Tibial artery (tissue), 4 donors: ENCODE measurements at regions not wholly inside any gene's neighbourhood (a gene's known extent, or its start where the extent isn't known, plus 50 kb on each side); places are given as distances from the start of the nearest gene placed in this dataset.

Experiments used
- DNase-seq, 2 donors: peaks; one replicate each; pipeline ENCODE4 v3.0.0-alpha.2; 2019
- H3K27ac ChIP-seq, 2 donors: fragments of 200-600 bp; sonication (generic) in 1 of 2; 1 replicate in 1 of 2; 2 replicates in 1 of 2; pipeline ENCODE4 v1.5.1; 2018 to 2019; ENCODE audit warnings: mild to moderate bottlenecking in 1 of 2
- H3K27me3 ChIP-seq, 2 donors: fragments of 200-600 bp; sonication (generic) in 1 of 2; one replicate each; pipeline versions ENCODE4 v1.5.1 to v1.6.0; 2016 to 2019
- H3K36me3 ChIP-seq, 3 donors: fragments of 200-600 bp; sonication (generic) in 2 of 3; one replicate each; pipeline ENCODE4 v1.5.1; 2016 to 2019; ENCODE audit warnings: mild to moderate bottlenecking in 2 of 3
- H3K4me1 ChIP-seq, 4 donors: fragments of 200-600 bp; sonication (generic) in 2 of 4; 1 replicate in 3 of 4; 2 replicates in 1 of 4; pipeline ENCODE4 v1.5.1; 2016 to 2019
- H3K4me3 ChIP-seq, 2 donors: fragments of 200-600 bp; sonication (generic) in 1 of 2; 1 replicate in 1 of 2; 2 replicates in 1 of 2; pipeline ENCODE4 v1.5.1; 2018 to 2019; ENCODE audit warnings: mild to moderate bottlenecking in 2 of 2
- H3K9me3 ChIP-seq, 3 donors: fragments of 200-600 bp; sonication (generic) in 1 of 3; one replicate each; pipeline ENCODE4 v1.5.1; 2016 to 2019
- CTCF ChIP-seq, 2 experiments: fragments of 200-600 bp in 1 of 2; fragments of 450-650 bp in 1 of 2; IDR thresholded peaks; one replicate each; pipeline ENCODE4 v1.5.1; 2017 to 2019; ENCODE audit warnings: antibody characterized with exemption in 2 of 2, mild to moderate bottlenecking in 1 of 2, moderate library complexity in 1 of 2
- intact Hi-C: fragments of 100-400 bp; cut with DNase I; formaldehyde crosslinking; loops from one replicate; pipeline ENCODE4 v1.15.0; 2023; ENCODE audit warnings: low total_unique reads

GRCh38 chr2:64859312-64860212 is 129.6 kb upstream of the SLC1A4 start:
- DNase-seq = peak; percentile 91 to 97
- TF ChIP-seq CTCF (IDR thresholded peaks at IDR 0.05) = peak in 1 of 2 experiments; percentile 29

GRCh38 chr2:64860276-64860885 is 128.8 kb upstream of the SLC1A4 start:
- no peak for TF ChIP-seq CTCF (IDR thresholded peaks at IDR 0.05)
- no peaks in the 10 kb centered on the region for H3K9me3 ChIP-seq
- peak overlapping the region; percentile 88 to 90 for H3K27ac ChIP-seq
- peaks cover 11 to 43% (median 36%) of the 10 kb centered on the region in 4 donors for H3K4me1 ChIP-seq
- DNase-seq = peak; percentile 20 to 63
- no peaks in the 10 kb centered on the region for H3K27me3 ChIP-seq
- peak overlapping the region; percentile 54 to 65 for H3K4me3 ChIP-seq
- intact Hi-C loops = loop anchor here (5.0 to 10.0 kb wide), 2 partner anchors 108 to 336 kb away; partner anchors contain the start of gene AFTPH
- H3K36me3 ChIP-seq = no peaks in the 10 kb centered on the region

More at GRCh38 chr2:64859312-64860212, 129.6 kb upstream of the SLC1A4 start:
- no peaks in the 10 kb centered on the region for H3K36me3 ChIP-seq
- peak overlapping the region; percentile 88 to 90 for H3K27ac ChIP-seq
- peak overlapping the region; percentile 54 to 65 for H3K4me3 ChIP-seq
- no peaks in the 10 kb centered on the region for H3K27me3 ChIP-seq
- H3K9me3 ChIP-seq = no peaks in the 10 kb centered on the region
- intact Hi-C loops = loop anchor here (5.0 to 10.0 kb wide), 2 partner anchors 107 to 335 kb away; partner anchors contain the start of gene AFTPH
- peaks cover 11 to 37% (median 33%) of the 10 kb centered on the region in 4 donors for H3K4me1 ChIP-seq

DNA sequence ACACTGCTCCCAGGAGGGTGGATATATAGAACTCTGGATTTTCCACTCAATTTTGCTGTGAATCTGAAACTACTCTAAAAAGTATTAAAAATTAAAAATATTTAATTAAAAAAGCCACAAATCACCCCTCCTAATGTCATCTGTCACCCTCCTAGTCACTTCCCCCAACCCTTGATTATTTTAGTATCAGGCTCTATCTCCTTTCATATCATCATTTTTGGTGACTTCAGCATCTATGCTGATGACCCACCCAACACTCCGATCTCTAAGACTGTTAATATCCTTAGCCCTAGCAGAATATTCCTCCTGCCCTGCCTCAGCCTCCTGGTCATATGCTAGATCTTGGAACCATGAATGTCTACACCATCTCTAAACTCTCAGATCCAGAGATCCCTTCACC is 128.3 kb upstream of the SLC1A4 start:
- Histone ChIP-seq H3K9me3 (no peaks in the 10 kb centered on the region), H3K36me3 (no peaks in the 10 kb centered on the region), H3K4me3 (no peak overlapping the region), H3K27me3 (no peaks in the 10 kb centered on the region), H3K4me1 (peaks cover 11 to 47% (median 38%) of the 10 kb centered on the region in 4 donors), H3K27ac (peak overlapping the region in 1 of 2 donors; percentile 90)
- TF ChIP-seq CTCF (IDR thresholded peaks at IDR 0.05) = no peak
- intact Hi-C loops = loop anchor here (5.0 to 10.0 kb wide), 2 partner anchors 109 to 336 kb away; partner anchors contain the start of gene AFTPH
- peak in 1 of 2 donors; percentile 5 for DNase-seq

DNA sequence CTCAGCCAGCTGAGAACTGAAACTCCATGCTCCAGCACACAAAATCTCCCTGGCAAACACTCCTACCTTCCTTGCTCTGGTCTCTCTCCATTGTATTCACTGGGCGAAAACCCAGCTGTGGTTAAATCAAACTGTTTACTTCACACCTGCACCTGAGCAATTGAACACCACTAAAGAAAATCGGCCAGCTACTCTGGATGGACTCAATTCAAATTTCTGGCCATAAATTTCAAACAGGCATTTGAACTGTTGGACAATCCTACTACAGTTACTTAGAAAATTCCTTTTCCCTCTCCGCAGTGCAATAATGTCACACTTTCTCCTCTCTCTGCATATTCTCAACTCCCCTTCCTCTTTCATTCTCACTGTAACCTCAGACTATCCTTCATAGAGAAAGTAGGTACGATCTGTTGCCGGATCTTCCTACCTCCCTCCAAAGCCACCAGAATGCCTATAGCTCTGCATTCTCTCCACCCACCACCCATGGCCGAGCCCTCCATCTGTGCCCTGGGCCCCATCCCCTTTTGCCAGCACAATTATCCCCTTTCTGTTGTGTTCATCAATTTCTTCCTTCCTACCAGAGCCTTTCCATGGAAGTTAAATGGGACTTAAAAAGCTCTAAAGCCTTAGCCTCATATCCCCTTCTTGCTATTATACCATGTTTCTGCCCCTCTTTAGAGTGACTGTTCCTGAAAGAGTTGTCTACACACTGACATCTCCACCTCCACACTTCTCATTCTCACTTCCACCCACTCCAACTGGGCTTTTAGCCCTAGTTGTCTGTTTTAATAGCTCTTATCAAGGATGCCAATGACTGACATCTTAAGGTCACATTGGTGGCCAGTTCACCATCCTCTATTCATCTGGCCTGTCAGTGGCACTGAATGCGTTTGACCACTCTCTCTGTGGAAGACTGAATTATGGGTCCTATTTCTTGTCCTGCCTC is 127.5 kb upstream of the SLC1A4 start:
- peak; percentile 17 to 21 for DNase-seq
- peaks cover 11 to 47% (median 38%) of the 10 kb centered on the region in 4 donors for H3K4me1 ChIP-seq
- peak overlapping the region in 1 of 2 donors; percentile 90 for H3K27ac ChIP-seq
- intact Hi-C loops = loop anchor here (5.0 to 10.0 kb wide), 2 partner anchors 109 to 337 kb away; partner anchors contain the start of gene AFTPH
- no peaks in the 10 kb centered on the region for H3K9me3 ChIP-seq
- H3K36me3 ChIP-seq = no peaks in the 10 kb centered on the region
- TF ChIP-seq CTCF (IDR thresholded peaks at IDR 0.05) = no peak
- no peaks in the 10 kb centered on the region for H3K27me3 ChIP-seq
- H3K4me3 ChIP-seq = no peak overlapping the region

GRCh38 chr2:64862623-64863022 is 126.6 kb upstream of the SLC1A4 start:
- peak in 1 of 2 donors; percentile 3 for DNase-seq
- H3K9me3 ChIP-seq = no peaks in the 10 kb centered on the region
- H3K27ac ChIP-seq = no peak overlapping the region
- intact Hi-C loops = loop anchor here (5.0 to 10.0 kb wide), 2 partner anchors 110 to 338 kb away; partner anchors contain the start of gene AFTPH
- H3K4me1 ChIP-seq = peaks cover 9 to 39% (median 31%) of the 10 kb centered on the region in 4 donors
- no peaks in the 10 kb centered on the region for H3K27me3 ChIP-seq
- H3K36me3 ChIP-seq = no peaks in the 10 kb centered on the region
- H3K4me3 ChIP-seq = no peak overlapping the region
- TF ChIP-seq CTCF (IDR thresholded peaks at IDR 0.05) = no peak
